ENCODE measurements at regions not wholly inside any gene's neighbourhood (a gene's known extent, or its start where the extent isn't known, plus 50 kb on each side); places are given as distances from the start of the nearest gene placed in this dataset.

DNA sequence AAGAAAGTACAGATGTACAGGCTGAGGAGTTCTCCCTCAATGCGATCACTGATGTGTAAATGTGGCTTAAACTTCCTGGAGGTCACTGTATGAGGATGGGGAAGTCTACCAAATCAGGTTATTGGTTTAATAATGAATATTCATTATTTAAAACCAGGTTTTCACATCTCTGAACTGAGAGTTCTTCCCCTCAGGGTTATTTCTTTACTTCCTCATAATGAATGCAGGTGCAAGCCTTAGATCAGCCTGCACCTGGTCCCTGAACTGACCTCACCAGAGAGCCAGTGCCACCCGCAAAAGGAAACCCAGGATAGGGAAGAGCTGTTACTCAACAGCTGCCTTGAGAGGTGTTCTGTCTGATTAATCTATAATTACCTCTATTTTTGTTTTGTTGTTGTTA, 369.0 kb downstream of the EPHA4 start:
- no peak overlapping the region for H3K4me3 ChIP-seq
- 81 to 84% methylated on average over 2 of the region's 2 CpGs for WGBS, 2 donors
- no peaks in the 10 kb centered on the region for H3K36me3 ChIP-seq
- H3K9me3 ChIP-seq: no peaks in the 10 kb centered on the region
- DNase-seq (ENCODE audit: low spot score in 2 of 2): no peak
- no peaks in the 10 kb centered on the region for H3K4me1 ChIP-seq
- no peak overlapping the region for H3K27ac ChIP-seq
- TF ChIP-seq POLR2A (IDR thresholded peaks at IDR 0.05) (no peak), EP300 (IDR thresholded peaks at IDR 0.05) (no peak)
- TF ChIP-seq, protein P1, sequence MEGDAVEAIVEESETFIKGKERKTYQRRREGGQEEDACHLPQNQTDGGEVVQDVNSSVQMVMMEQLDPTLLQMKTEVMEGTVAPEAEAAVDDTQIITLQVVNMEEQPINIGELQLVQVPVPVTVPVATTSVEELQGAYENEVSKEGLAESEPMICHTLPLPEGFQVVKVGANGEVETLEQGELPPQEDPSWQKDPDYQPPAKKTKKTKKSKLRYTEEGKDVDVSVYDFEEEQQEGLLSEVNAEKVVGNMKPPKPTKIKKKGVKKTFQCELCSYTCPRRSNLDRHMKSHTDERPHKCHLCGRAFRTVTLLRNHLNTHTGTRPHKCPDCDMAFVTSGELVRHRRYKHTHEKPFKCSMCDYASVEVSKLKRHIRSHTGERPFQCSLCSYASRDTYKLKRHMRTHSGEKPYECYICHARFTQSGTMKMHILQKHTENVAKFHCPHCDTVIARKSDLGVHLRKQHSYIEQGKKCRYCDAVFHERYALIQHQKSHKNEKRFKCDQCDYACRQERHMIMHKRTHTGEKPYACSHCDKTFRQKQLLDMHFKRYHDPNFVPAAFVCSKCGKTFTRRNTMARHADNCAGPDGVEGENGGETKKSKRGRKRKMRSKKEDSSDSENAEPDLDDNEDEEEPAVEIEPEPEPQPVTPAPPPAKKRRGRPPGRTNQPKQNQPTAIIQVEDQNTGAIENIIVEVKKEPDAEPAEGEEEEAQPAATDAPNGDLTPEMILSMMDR (IDR thresholded peaks at IDR 0.05): no peak
- H3K27me3 ChIP-seq: no peaks in the 10 kb centered on the region

GRCh38 chr2:221203856-221204255, 368.2 kb downstream of the EPHA4 start:
- Histone ChIP-seq H3K27ac (no peak overlapping the region), H3K4me1 (no peaks in the 10 kb centered on the region), H3K9me3 (no peaks in the 10 kb centered on the region), H3K4me3 (no peak overlapping the region), H3K36me3 (no peaks in the 10 kb centered on the region), H3K27me3 (no peaks in the 10 kb centered on the region)
- TF ChIP-seq EP300 (IDR thresholded peaks at IDR 0.05) (no peak), POLR2A (IDR thresholded peaks at IDR 0.05) (no peak)
- TF ChIP-seq, protein P1 (IDR thresholded peaks at IDR 0.05): no peak
- no peak for DNase-seq (ENCODE audit: low spot score in 2 of 2)
- 38 to 52% methylated on average over 2 of the region's 2 CpGs for WGBS, 2 donors

GRCh38 chr2:221204699-221205098, 367.4 kb downstream of the EPHA4 start:
- 52 to 56% methylated on average over 2 of the region's 2 CpGs for WGBS, 2 donors
- H3K9me3 ChIP-seq: no peaks in the 10 kb centered on the region
- DNase-seq (ENCODE audit: low spot score in 2 of 2): no peak
- no peaks in the 10 kb centered on the region for H3K27me3 ChIP-seq
- H3K4me1 ChIP-seq: no peaks in the 10 kb centered on the region
- TF ChIP-seq EP300 (IDR thresholded peaks at IDR 0.05) (no peak), POLR2A (IDR thresholded peaks at IDR 0.05) (no peak)
- TF ChIP-seq, protein P1 (IDR thresholded peaks at IDR 0.05): no peak
- no peak overlapping the region for H3K4me3 ChIP-seq
- H3K27ac ChIP-seq: no peak overlapping the region
- no peaks in the 10 kb centered on the region for H3K36me3 ChIP-seq

DNA sequence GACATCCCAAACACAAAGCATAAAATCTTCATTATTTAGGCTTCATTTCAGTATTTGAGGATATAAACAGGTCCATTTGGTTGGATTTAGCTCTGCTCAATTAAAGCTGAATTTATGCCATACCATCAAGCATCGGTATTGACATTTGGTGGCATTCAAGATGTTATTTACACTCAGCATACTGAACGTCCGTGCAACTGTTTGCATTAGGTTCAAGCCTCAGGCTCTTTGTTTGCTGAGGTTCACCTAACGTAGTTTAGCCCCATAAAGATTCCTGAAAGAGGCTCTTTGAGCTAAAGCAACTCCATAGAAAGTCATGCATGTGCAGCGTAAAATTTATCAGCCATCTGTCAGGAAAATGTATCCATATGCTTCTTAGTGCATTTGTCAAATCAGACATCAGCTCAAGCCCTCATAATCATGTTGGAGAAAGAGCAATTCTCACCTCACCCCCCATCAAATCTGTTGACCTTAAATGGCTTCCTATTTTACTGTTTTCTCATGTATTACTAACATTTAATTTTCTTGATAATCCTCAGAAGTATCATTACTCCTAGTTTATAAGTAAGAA, 366.9 kb downstream of the EPHA4 start:
- DNase-seq (ENCODE audit: low spot score in 2 of 2): no peak
- Histone ChIP-seq H3K4me1 (no peaks in the 10 kb centered on the region), H3K4me3 (no peak overlapping the region), H3K9me3 (no peaks in the 10 kb centered on the region), H3K36me3 (no peaks in the 10 kb centered on the region), H3K27ac (no peak overlapping the region), H3K27me3 (no peaks in the 10 kb centered on the region)
- TF ChIP-seq, protein P1 (IDR thresholded peaks at IDR 0.05): no peak
- TF ChIP-seq EP300 (IDR thresholded peaks at IDR 0.05): no peak
- TF ChIP-seq POLR2A (IDR thresholded peaks at IDR 0.05): no peak
- 67 to 78% methylated on average over 5 of the region's 5 CpGs for WGBS, 2 donors

GRCh38 chr2:221210686-221211085, 361.4 kb downstream of the EPHA4 start:
- no peaks in the 10 kb centered on the region for H3K4me1 ChIP-seq
- no peak for DNase-seq (ENCODE audit: low spot score in 2 of 2)
- H3K27ac ChIP-seq: no peak overlapping the region
- no peak overlapping the region for H3K4me3 ChIP-seq
- WGBS, 2 donors: 70 to 81% methylated on average over 2 of the region's 2 CpGs
- no peaks in the 10 kb centered on the region for H3K9me3 ChIP-seq
- no peaks in the 10 kb centered on the region for H3K27me3 ChIP-seq
- TF ChIP-seq POLR2A (IDR thresholded peaks at IDR 0.05): no peak
- no peak for TF ChIP-seq EP300 (IDR thresholded peaks at IDR 0.05)
- TF ChIP-seq, protein P1 (IDR thresholded peaks at IDR 0.05): no peak
- H3K36me3 ChIP-seq: no peaks in the 10 kb centered on the region
